NCI-H226 (cell line): ENCODE measurements at regions not wholly inside any gene's neighbourhood (a gene's known extent, or its start where the extent isn't known, plus 50 kb on each side); places are given as distances from the start of the nearest gene placed in this dataset.
"Not testable (repeated sequence)": the region's sequence is repeated elsewhere in the genome, so short reads cannot be mapped to it uniquely, and the experiment has no call there.

ENCODE experiments used
- DNase-seq: peaks from one replicate; pipeline ENCODE4 v3.0.0-alpha.2; 2015

GRCh38 chr2:16090650-16091575 lies 150.6 kb downstream of the MYCN start:
- no peak for DNase-seq

GRCh38 chr2:16089491-16089890 lies 149.1 kb downstream of the MYCN start:
- DNase-seq, result not testable (repeated sequence)

- DNase-seq, result no peak
Observed at GRCh38 chr2:16088802-16089112, 148.4 kb downstream of the MYCN start.

- DNase-seq, result no peak
Observed at GRCh38 chr2:16088035-16088801, 147.9 kb downstream of the MYCN start.

- not testable (repeated sequence) for DNase-seq
Observed at GRCh38 chr2:16086136-16086535, 145.8 kb downstream of the MYCN start.

DNA sequence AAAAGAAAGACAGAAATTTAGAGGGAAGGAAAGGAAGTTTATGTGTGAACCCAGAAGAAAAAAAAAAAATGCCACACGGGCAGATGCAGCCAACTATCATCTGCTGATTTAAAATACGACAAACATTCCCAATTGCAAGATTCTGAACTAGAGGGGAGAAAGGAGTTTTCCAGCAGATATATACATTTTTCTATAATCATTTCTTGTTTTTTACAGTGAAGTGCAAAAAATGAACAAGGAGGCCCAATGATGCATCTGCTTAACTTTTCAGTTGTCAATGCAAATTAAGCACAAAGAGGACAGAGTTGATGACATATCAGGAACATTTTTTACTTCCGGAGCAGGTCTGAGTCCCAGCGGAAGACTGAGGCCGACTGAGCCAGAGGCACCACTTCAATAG lies 144.7 kb downstream of the MYCN start:
- no peak for DNase-seq

DNA sequence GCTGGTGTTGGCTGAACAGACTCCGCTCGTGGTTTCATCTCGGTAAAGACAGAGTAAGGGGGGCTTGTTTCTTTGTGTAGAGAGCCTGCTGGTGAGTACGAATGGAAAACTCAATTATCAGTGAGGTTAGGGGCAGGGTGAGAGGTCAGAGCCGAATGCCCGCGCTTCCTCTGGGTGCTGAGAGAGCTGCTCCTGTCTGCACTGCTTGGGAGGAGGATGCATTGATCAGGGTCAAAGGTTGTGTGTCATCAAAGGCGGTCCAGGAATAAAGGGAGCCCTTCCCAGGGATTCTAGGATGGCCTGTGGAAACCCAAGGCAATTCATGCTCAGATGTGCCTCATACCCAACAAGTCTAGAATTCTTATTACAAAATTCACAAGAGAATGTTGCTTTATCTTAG lies 143.9 kb downstream of the MYCN start:
- no peak for DNase-seq

DNA sequence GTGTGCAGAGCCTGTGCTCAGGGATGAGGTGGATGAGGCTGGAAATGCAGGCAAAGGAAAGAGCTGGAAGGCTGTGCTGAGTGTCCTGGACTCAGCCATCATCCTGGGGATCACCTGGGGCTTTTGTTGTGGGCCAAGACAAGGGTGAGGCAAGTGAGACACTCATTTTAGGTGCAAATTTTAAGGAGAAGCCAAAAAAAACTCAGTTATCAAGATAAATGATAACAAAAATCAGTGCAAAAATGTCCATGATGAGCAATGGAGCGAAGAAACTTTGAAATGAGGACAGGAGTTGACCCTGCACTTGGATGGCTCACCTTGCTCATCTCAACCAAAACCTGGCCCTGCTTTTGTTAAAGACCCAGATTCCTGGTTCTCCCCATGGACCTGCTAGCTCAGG lies 141.9 kb downstream of the MYCN start:
- no peak for DNase-seq

GRCh38 chr2:16081316-16082200 lies 141.2 kb downstream of the MYCN start:
- no peak for DNase-seq

GRCh38 chr2:16080516-16080915 lies 140.2 kb downstream of the MYCN start:
- no peak for DNase-seq

GRCh38 chr2:16080071-16080470 lies 139.7 kb downstream of the MYCN start:
- DNase-seq, result no peak

- DNase-seq, result no peak
Observed at GRCh38 chr2:16079637-16080036, 139.3 kb downstream of the MYCN start.

DNA sequence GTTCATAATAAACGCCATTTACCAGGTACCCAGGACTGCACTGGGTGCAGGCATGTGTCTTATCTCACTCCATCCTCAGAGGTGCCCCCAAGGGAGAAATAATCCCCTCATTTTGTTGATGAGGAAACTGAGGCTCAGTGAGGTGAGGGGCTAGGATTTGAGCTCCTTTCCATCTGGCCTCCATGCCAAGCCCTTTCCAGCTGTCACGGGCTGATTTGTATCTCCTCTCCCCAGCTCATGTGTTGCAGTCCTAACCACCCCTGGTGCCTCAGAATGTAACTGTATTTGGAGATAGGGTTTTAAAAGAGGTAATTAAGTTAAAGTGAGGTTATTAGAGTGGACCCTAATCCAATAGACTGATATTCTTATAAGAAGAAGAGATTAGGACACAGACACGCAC lies 137.3 kb downstream of the MYCN start:
- no peak for DNase-seq

- DNase-seq, result no peak
Observed at GRCh38 chr2:16076911-16077310, 136.6 kb downstream of the MYCN start.

GRCh38 chr2:16075045-16076012 lies 135.0 kb downstream of the MYCN start:
- no peak for DNase-seq

GRCh38 chr2:16073921-16074425 lies 133.6 kb downstream of the MYCN start:
- no peak for DNase-seq

- no peak for DNase-seq
Observed at GRCh38 chr2:16073471-16073870, 133.1 kb downstream of the MYCN start.

GRCh38 chr2:16072638-16073290 lies 132.4 kb downstream of the MYCN start:
- DNase-seq, result no peak

GRCh38 chr2:16071865-16072637 lies 131.7 kb downstream of the MYCN start:
- DNase-seq, result no peak
